K562 (cell line): ENCODE measurements at regions not wholly inside any gene's neighbourhood (a gene's known extent, or its start where the extent isn't known, plus 50 kb on each side); places are given as distances from the start of the nearest gene placed in this dataset.

ENCODE experiments used
- ATAC-seq: fragments of 200-7000 bp; cut with Tn5 transposase; 3 replicates; pipeline ENCODE4 v1.9.1; 2020; ENCODE audit warnings: moderate library complexity
- BruUV-seq: library from RNA; stranded (reverse); fragments of 400-500 nt; replicated peaks from 2 replicates; lab custom pipeline; 2021; lab: Mats Ljungman, UMichigan
- CTCF ChIA-PET: fragments of 300-600 bp; formaldehyde crosslinking; extraction: SDS; loops from one replicate; lab custom pipeline; 2021; ENCODE audit warnings: low intra/inter-chr PET ratio; lab: Yijun Ruan, JAX
- POLR2A ChIA-PET: fragments of 300-600, 350-650 bp; sonication (Branson Sonifier 250); formaldehyde crosslinking; extraction: SDS; loops from one replicate; lab custom pipeline; 2021; ENCODE audit warnings: antibody characterized with exemption, inconsistent platforms; lab: Yijun Ruan, JAX
- DNase-seq, 4 experiments: peaks; one replicate each; pipeline versions ENCODE4 v3.0.0 to v3.0.0-alpha.2; 2011 to 2018; ENCODE audit warnings: low spot score in 3 of 4, mixed read lengths in 3 of 4; ENCODE audit errors: extremely low read depth in 1 of 4
- FAIRE-seq: peaks from 2 replicates; lab custom pipeline; 2011; peaks lifted over from hg19 to GRCh38; lab: Jason Lieb, UNC
- H2AFZ ChIP-seq: 2 replicates; pipeline ENCODE4 v1.6.0; 2011; ENCODE audit warnings: low read depth, low read length, control low read depth, inconsistent platforms
- H3K27ac ChIP-seq: fragments of 200-600 bp; 3 replicates; pipeline ENCODE4 v1.8.0; 2011; ENCODE audit warnings: low read depth, mild to moderate bottlenecking, control low read depth, inconsistent platforms, low read length, moderate library complexity, mixed read lengths; ENCODE audit errors: extremely low read depth
- H3K27me3 ChIP-seq, 2 experiments: fragments of 300-600 bp in 1 of 2; 2 replicates in 1 of 2; 3 replicates in 1 of 2; pipeline versions ENCODE4 v1.6.0 to v1.8.0; 2011; ENCODE audit warnings: inconsistent platforms in 2 of 2, low read length in 2 of 2, mild to moderate bottlenecking in 1 of 2, mixed read lengths in 1 of 2, moderate library complexity in 1 of 2; ENCODE audit not compliant: control insufficient read depth in 2 of 2, insufficient read depth in 2 of 2
- H3K36me3 ChIP-seq: fragments of 300-600 bp; 3 replicates; pipeline ENCODE4 v1.8.0; 2011; ENCODE audit warnings: mild to moderate bottlenecking, low read length, inconsistent platforms; ENCODE audit not compliant: control insufficient read depth, insufficient read depth
- H3K4me1 ChIP-seq, 2 experiments: fragments of 200-600 bp in 1 of 2; replicated peaks in 1 of 2; 2 replicates in 1 of 2; 3 replicates in 1 of 2; pipeline versions ENCODE4 v1.5.1 to v1.8.0; 2011; ENCODE audit warnings: inconsistent platforms in 2 of 2, low read length in 2 of 2, mild to moderate bottlenecking in 1 of 2, mixed read lengths in 1 of 2, moderate library complexity in 1 of 2; ENCODE audit not compliant: control insufficient read depth in 2 of 2, insufficient read depth in 2 of 2
- H3K4me2 ChIP-seq: 2 replicates; pipeline ENCODE4 v1.6.1; 2011; ENCODE audit warnings: low read length, control low read depth, inconsistent platforms, mixed read lengths; ENCODE audit not compliant: insufficient read depth
- H3K4me3 ChIP-seq: fragments of 200-600 bp; sonication (generic), shearing (Covaris generic); 2 replicates; pipeline ENCODE4 v1.5.1; 2016; ENCODE audit warnings: control low read depth, inconsistent platforms
- H3K79me2 ChIP-seq: fragments of 200-600 bp; 3 replicates; pipeline ENCODE4 v1.8.0; 2011; ENCODE audit warnings: low read length, inconsistent platforms; ENCODE audit not compliant: control insufficient read depth, insufficient read depth
- H3K9ac ChIP-seq, 2 experiments: 2 replicates each; pipeline versions ENCODE4 v1.6.0 to v1.6.1; 2011; ENCODE audit warnings: low read depth in 2 of 2, low read length in 2 of 2, control low read depth in 1 of 2, inconsistent platforms in 1 of 2, mild to moderate bottlenecking in 1 of 2, mixed read lengths in 1 of 2; ENCODE audit not compliant: insufficient read depth in 1 of 2
- H3K9me1 ChIP-seq: one replicate; pipeline ENCODE4 v1.6.0; 2011; ENCODE audit warnings: inconsistent platforms, mild to moderate bottlenecking, low read length, moderate library complexity; ENCODE audit not compliant: control insufficient read depth, insufficient read depth
- H3K9me3 ChIP-seq: replicated peaks from 2 replicates; pipeline ENCODE4 v1.5.1; 2011; ENCODE audit warnings: low read depth, low read length, inconsistent platforms; ENCODE audit not compliant: control insufficient read depth, insufficient read depth
- H4K20me1 ChIP-seq: replicated peaks from 2 replicates; pipeline ENCODE4 v1.6.1; 2011; ENCODE audit warnings: low read length, inconsistent platforms, mixed read lengths; ENCODE audit not compliant: control insufficient read depth, insufficient read depth
- BCL6 ChIP-seq: fragments of 250-450 bp; sonication (Bioruptor Pico); IDR thresholded peaks from 2 replicates; pipeline ENCODE4 v1.4.0; 2020
- CSDE1 ChIP-seq, 2 experiments: fragments of 450-650 bp; IDR thresholded peaks; 2 replicates each; pipeline ENCODE4 v1.6.1; 2016; ENCODE audit warnings: mild to moderate bottlenecking in 1 of 2
- HES1 ChIP-seq: fragments of 450-650 bp; IDR thresholded peaks from 2 replicates; pipeline ENCODE4 v1.6.1; 2016; ENCODE audit warnings: low read depth, mild to moderate bottlenecking, moderate library complexity
- ID3 ChIP-seq, 2 experiments: fragments of 250-450 bp in 1 of 2; fragments of 450-650 bp in 1 of 2; sonication (Bioruptor Pico) in 1 of 2; IDR thresholded peaks; 2 replicates each; pipeline versions ENCODE4 v1.6.1 to v1.8.0; 2016 to 2021; ENCODE audit warnings: mild to moderate bottlenecking in 2 of 2, moderate library complexity in 2 of 2, missing compliant biosample characterization in 1 of 2, missing genetic modification characterization in 1 of 2
- JUND ChIP-seq, 2 experiments: IDR thresholded peaks; 2 replicates in 1 of 2; 3 replicates in 1 of 2; pipeline ENCODE4 v1.6.1; 2011; ENCODE audit warnings: borderline replicate concordance in 2 of 2, low read depth in 2 of 2, low read length in 2 of 2, improper control_type of control experiment in 1 of 2, missing biosample characterization in 1 of 2, missing genetic modification characterization in 1 of 2, missing genetic modification reagents in 1 of 2
- NCOA2 ChIP-seq, 2 experiments: fragments of 450-650 bp; IDR thresholded peaks; 2 replicates each; pipeline ENCODE4 v1.6.1; 2018; ENCODE audit warnings: mild to moderate bottlenecking in 2 of 2, moderate library complexity in 1 of 2; ENCODE audit not compliant: partially characterized antibody in 2 of 2
- RFX1 ChIP-seq: fragments of 450-650 bp; IDR thresholded peaks from 2 replicates; pipeline ENCODE4 v1.6.1; 2016; ENCODE audit warnings: mild to moderate bottlenecking, moderate library complexity
- SIN3B ChIP-seq: fragments of 450-650 bp; IDR thresholded peaks from 2 replicates; pipeline ENCODE4 v1.6.1; 2017; ENCODE audit warnings: low read depth, mild to moderate bottlenecking, moderate library complexity
- ZNF41 ChIP-seq: fragments of 250-450 bp; sonication (Bioruptor Pico); conservative IDR thresholded peaks from 2 replicates; pipeline ENCODE4 v1.4.0; 2020; ENCODE audit warnings: mild to moderate bottlenecking
- ZSCAN29 ChIP-seq: fragments of 450-650 bp; IDR thresholded peaks from 2 replicates; pipeline ENCODE4 v1.6.1; 2017
- WGBS: fragments of 100-300 bp; shearing (Covaris generic); methylation state at CpG from one replicate; pipeline ENCODE4 v1.1.6; 2016; ENCODE audit warnings: low coverage, mixed read lengths; ENCODE audit not compliant: insufficient coverage; ENCODE audit errors: missing lambda C conversion rate; 5-methylcytosine and 5-hydroxymethylcytosine counted together
- in situ Hi-C: fragments of 300-500 bp; cut with MboI; formaldehyde crosslinking; loops from 4 replicates; pipeline ENCODE4 v1.15.0; 2018; ENCODE audit warnings: inconsistent platforms, mixed read lengths
- intact Hi-C: fragments of 100-400 bp; cut with micrococcal nuclease; formaldehyde crosslinking; loops from 2 replicates; pipeline ENCODE4 v1.14.2; 2022

- Histone ChIP-seq H3K27ac (no peak overlapping the region), H3K27me3 (no peaks in the 10 kb centered on the region), H2AFZ (no peak overlapping the region), H3K4me2 (no peak overlapping the region), H3K9ac (no peak overlapping the region), H3K9me1 (no peaks in the 10 kb centered on the region), H3K4me1 (no peaks in the 10 kb centered on the region), H3K36me3 (no peaks in the 10 kb centered on the region), H4K20me1 (no peaks in the 10 kb centered on the region), H3K9me3 (no peaks in the 10 kb centered on the region), H3K4me3 (no peak overlapping the region), H3K79me2 (no peaks in the 10 kb centered on the region)
- FAIRE-seq (no peak), DNase-seq (no peak), ATAC-seq (no peak)
- WGBS, result 0% methylated on average over 1 of the region's 1 CpG
- POLR2A ChIA-PET, result no interaction called here
- in situ Hi-C loops (no loop called here), intact Hi-C loops (no loop called here)
- TF ChIP-seq RFX1, result peak; percentile 63
- TF ChIP-seq JUND (IDR thresholded peaks at IDR 0.05; ENCODE audit: borderline replicate concordance, low read depth, low read length), result no peak
- TF ChIP-seq JUND (tag; IDR thresholded peaks at IDR 0.05; ENCODE audit: borderline replicate concordance, low read depth, low read length), result no peak
- BruUV-seq, result no TSS peak
- CTCF ChIA-PET, result no interaction called here
These were observed 1550.1 kb downstream of the MAT2B start for GRCh38 chr5:165055476-165055875.

- H3K79me2 ChIP-seq, result no peaks in the 10 kb centered on the region
- no peaks in the 10 kb centered on the region for H3K36me3 ChIP-seq
- H3K9me1 ChIP-seq, result no peaks in the 10 kb centered on the region
- in situ Hi-C loops (no loop called here), intact Hi-C loops (no loop called here)
- H3K9me3 ChIP-seq, result no peaks in the 10 kb centered on the region
- H3K4me3 ChIP-seq, result no peak overlapping the region
- ChIA-PET POLR2A (no interaction called here), CTCF (no interaction called here)
- no peaks in the 10 kb centered on the region for H4K20me1 ChIP-seq
- BruUV-seq, result no TSS peak
- DNase-seq (no peak), FAIRE-seq (no peak), ATAC-seq (no peak)
- H3K27ac ChIP-seq, result no peak overlapping the region
- TF ChIP-seq ZSCAN29 (no peak), CSDE1 (IDR thresholded peaks at IDR 0.05) (no peak), SIN3B (no peak), ID3 (CRISPR knock-in tag; IDR thresholded peaks at IDR 0.05) (no peak), ID3 (tag; IDR thresholded peaks at IDR 0.05) (no peak), HES1 (no peak), NCOA2 (IDR thresholded peaks at IDR 0.05; ENCODE audit: partially characterized antibody in 2 of 2) (no peak), ZNF41 (no peak), BCL6 (CRISPR knock-in tag) (no peak)
- no peak overlapping the region for H3K9ac ChIP-seq
- H3K27me3 ChIP-seq, result no peaks in the 10 kb centered on the region
- H3K4me1 ChIP-seq, result no peaks in the 10 kb centered on the region
- no peak overlapping the region for H3K4me2 ChIP-seq
- 3% methylated on average over 2 of the region's 2 CpGs for WGBS
- H2AFZ ChIP-seq, result no peak overlapping the region
These were observed 1551.7 kb downstream of the MAT2B start for GRCh38 chr5:165057145-165057544.
